GM13977 (cell line): ENCODE measurements at regions not wholly inside any gene's neighbourhood (a gene's known extent, or its start where the extent isn't known, plus 50 kb on each side); places are given as distances from the start of the nearest gene placed in this dataset.
"Not testable (repeated sequence)": the region's sequence is repeated elsewhere in the genome, so short reads cannot be mapped to it uniquely, and the experiment has no call there.

Experiments
- DNase-seq: peaks from one replicate; pipeline ENCODE4 v3.0.0; 2012; ENCODE audit warnings: low spot score
- CTCF ChIP-seq: IDR thresholded peaks from 2 replicates; pipeline ENCODE4 v1.5.1; 2012; ENCODE audit warnings: mild to moderate bottlenecking, control low read depth; ENCODE audit not compliant: insufficient read depth; ENCODE audit errors: extremely low read depth, missing control alignments
- in situ Hi-C: fragments of 300-500 bp; cut with MboI; formaldehyde crosslinking; loops from one replicate; pipeline ENCODE4 v1.12.0; 2022; ENCODE audit warnings: low sequenced_read_pairs, low pct_unique_long_range_greater_than_20kb, mixed read lengths, inconsistent platforms; ENCODE audit not compliant: unreplicated experiment

DNA sequence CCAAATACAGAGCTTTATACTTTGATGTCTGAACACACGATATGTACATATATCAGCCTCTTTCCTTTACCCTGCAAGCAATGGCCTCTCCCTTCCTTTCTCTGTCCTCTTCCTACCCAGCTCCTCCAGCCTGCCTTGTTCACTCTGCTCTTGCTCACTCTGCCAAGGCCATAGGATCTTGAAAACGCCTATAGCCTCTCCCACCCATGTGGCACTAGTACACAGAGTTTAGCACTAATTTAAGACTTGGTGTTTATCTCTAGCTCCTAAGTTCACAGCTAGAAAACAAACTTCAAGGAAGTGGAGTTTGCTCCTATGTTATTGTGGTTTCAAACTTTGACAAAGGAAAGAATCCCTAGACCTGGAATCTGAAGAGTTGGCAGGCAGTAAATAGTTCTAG lies 225.0 kb upstream of the RUNX1 start:
- in situ Hi-C loops, result no loop called here
- TF ChIP-seq CTCF, result no peak
- no peak for DNase-seq

DNA sequence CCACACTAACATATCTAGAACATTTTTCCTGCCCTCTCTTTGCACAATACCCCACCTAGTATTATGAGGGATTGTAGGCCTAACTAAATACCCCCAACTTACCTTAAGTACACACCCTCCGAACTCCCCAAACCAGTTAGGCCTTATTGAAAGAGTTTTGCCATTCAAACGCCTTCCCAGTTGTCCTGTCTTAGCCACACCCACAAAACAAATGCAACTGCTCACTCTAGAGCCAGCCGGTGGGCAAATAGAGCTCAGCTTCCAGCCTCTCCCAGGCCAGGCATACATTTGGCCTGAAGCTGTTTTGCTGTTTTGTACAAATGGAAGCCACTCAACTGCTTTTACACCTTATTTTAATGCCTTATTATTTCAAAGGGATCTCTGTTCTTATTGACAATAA lies 224.2 kb upstream of the RUNX1 start:
- no peak for DNase-seq
- TF ChIP-seq CTCF, result no peak
- in situ Hi-C loops, result no loop called here

GRCh38 chr21:35271344-35272118 lies 222.4 kb upstream of the RUNX1 start:
- DNase-seq, in situ Hi-C loops: not testable (repeated sequence)

DNA sequence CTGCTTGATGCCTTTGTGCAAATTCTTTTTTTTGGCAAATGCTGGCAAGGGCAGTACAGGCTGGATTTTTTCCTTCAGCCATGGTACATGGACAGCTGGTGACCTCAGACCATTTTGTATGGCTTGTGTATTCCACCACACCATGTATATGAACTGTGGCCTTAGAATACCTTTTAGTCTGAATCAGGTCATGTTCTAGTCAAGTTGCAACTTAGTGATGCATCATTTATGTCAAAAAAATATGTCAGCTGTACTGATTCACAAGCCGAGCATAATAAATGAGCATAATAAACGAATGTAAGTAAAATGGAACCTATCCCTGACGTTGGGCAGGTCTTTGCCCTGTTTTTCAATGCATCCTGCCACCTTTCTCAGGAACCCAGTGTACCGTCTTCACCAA lies 219.7 kb upstream of the RUNX1 start:
- TF ChIP-seq CTCF, result no peak
- no peak for DNase-seq
- in situ Hi-C loops, result no loop called here

DNA sequence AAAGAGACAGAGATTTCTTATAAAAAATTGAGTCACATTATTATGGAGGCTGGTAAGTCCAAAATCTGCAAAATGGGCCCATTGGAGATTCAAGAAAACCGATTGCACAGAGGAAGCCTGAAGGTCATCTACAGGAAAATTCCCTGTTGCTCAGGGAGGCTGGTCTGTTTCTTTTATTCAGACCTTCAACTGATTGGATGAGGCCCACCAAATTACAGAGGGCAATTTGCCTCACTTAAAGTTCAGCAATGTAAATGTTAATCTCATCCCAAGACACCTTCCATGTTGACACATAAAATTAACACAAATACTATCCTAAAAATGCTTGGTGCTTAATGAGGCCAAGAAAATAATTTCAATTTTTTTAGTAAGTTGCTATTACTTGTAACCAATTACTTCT lies 219.2 kb upstream of the RUNX1 start:
- in situ Hi-C loops, result no loop called here
- no peak for TF ChIP-seq CTCF
- DNase-seq, result no peak

- DNase-seq, result no peak
- in situ Hi-C loops, result no loop called here
- no peak for TF ChIP-seq CTCF
These were observed 217.4 kb upstream of the RUNX1 start for GRCh38 chr21:35266546-35266945.

DNA sequence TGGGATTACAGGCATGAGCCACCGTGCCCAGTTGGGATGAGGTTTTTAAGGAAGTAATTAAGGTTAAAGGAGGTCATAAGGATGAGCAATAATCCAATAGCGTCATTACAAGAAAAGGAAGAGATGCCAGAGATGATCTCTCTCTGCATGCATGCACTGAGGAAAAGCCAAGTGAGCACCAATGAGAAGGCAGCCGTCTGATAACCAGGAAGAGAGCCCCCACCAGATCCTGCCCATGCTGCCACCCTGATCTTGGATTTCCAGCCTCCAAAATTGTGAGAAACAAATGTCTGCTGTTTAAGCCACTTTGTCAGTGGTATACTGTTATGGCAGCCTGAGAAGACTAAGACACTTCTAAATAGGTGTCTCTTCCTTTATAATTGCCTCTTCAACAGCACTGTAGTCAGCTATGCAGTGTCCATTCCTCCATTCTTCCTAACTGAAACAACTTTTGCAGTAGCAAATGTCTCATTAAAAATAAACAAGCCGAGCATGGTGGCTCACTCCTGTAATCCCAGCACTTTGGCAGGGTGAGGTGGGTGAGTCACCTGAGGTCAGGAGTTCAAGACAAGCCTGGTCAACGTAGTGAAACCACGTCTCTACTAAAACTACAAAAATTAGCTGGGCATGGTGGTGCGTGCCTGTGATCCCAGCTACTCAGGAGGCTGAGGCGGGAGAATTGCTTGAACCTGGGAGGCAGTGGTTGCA lies 216.2 kb upstream of the RUNX1 start:
- in situ Hi-C loops, result no loop called here
- TF ChIP-seq CTCF, result no peak
- DNase-seq, result no peak
